ENCODE measurements at regions not wholly inside any gene's neighbourhood (a gene's known extent, or its start where the extent isn't known, plus 50 kb on each side); places are given as distances from the start of the nearest gene placed in this dataset.
"Not testable (repeated sequence)": the region's sequence is repeated elsewhere in the genome, so short reads cannot be mapped to it uniquely, and the experiment has no call there.

DNA sequence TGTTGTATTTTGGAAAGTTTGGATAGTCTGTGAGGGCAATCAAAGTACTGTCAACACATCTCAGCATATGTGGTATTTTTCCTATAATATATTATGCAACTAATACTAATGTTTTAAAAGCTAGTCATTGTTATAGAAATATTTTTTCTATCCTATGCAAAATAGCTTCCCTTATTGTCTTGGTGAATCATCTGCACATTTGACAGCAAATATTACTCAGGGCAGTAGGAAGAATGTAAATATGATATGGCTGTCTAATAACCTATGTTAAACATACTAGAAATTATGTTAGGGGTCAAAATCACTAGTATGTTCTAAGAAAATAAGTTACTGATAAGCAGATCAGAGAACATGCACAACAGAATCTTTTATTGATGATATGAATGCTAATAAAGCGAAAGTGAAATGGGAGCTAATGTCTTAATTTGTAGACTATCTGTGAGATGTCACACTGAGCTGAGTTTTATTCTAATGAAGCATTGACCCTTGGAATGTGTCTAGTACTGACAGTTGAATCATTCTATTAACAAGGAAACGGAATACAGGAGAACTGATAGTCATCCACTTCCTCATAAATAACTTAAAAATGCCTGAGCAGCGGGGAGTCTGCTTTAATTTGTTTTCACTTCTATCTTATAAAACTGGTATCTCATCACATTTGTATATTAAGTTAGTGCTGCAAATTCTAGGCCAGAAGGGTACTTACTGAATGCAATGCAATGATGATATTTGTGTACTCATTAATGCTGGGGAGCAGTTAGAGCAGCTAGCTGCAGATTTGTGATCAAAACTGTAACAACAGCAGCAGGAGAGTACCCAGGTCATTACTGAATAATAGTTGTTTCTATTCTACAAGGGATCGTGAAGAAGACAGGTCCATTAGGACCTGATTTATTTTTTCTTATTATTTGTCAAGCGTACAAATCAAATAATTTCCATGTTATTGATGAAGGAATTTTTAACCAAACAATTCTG, 440.3 kb upstream of the AADAT start:
- DNase-seq: no peak

DNA sequence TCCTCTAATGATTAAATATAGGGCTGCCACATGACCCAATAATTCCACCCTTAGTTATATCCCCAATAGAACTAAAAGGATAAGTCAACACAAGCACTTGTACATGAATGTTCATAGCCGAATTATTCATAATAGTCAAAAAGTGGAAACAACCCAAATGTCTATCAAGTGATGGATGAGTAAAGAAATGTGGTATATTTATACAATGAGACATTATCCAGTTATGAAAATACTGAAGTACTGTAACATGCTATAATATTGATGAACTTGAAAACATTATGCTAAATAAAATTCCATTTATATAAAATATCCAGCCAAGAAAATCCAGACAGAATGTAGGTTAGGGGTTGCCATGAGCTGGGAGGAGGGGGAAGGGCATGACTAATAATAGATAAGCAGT, 436.7 kb upstream of the AADAT start:
- DNase-seq: no peak

DNA sequence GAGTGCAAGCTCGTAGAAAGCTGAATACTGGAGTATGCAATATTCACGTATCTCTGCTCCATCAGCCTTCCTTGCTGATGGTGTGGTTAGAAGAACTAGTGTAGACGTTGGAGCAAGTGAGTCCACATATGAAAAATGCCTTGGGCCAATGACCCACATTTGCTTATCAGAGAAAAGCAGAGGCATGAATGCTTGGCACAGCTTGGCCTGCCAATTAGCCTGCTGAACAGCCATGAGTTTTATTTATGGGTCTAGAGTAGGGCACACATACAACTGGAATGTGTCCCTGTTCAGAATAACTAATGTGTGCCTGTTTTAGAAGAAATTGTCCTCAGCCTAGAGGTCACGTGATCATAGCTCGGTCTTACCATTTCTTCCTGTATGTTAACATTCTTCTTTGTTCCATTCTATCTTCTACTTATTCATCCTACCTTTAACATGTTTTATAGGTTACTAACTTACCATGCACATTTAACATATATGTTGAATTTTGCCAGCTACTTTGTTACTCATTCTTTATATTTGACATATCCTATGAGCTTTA, 432.7 kb upstream of the AADAT start:
- no peak for DNase-seq

DNA sequence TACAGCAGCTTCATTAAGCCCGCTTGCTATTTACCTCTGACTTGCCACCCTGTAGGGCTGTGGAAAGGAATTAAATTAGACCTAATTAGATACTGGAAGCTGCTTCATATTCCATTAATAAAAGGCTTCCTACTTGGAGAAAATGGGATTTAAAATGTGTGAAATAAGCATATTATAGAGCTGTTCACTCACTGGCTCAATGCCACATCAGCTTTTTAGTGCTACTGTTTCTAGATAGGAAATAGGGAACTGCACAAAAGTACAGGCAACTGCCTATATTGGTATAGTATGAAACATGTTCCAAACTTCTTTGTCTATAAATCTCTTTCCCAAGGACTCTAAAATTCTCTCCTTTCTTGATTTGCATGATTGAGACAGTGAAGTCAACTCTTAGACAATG, 407.9 kb upstream of the AADAT start:
- no peak for DNase-seq

DNA sequence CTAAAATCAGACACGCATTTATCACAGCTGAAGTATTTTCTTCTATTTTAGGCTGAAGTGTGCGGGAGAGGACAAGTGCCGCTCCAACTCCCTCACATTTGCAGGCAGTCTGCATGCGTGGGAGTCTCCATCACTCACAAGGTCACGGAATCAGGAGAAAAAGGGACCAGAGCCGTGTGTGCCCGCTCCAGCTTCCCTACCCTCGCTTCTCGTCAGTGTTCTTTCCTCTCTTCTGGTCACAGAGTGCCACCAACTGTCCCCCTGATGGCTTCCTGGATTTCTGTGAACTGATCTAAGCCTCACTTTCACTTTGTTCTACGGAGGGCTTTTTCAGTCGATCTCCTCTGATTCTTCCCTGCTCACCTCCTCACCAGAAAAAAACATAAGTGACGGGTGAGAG, 407.4 kb upstream of the AADAT start:
- no peak for DNase-seq

DNA sequence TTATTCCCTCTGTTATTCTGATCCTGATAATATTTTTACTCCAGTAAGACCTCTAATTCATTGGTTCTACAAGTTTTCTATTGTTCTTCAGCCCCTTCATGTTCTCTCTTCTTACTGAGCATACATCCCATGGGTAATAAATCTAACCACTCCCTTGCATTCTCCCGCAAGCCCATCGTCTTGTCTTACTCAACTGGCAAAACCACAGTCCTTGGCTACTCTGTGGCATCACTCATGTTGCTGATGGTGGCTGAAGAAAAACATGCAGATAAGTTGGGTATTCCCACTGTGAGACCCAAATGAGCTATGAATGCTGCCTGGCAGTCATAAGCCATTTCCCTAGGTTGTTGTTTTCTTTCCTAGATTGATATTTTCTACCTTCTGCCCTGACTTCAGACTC, 402.2 kb upstream of the AADAT start:
- DNase-seq: no peak

DNA sequence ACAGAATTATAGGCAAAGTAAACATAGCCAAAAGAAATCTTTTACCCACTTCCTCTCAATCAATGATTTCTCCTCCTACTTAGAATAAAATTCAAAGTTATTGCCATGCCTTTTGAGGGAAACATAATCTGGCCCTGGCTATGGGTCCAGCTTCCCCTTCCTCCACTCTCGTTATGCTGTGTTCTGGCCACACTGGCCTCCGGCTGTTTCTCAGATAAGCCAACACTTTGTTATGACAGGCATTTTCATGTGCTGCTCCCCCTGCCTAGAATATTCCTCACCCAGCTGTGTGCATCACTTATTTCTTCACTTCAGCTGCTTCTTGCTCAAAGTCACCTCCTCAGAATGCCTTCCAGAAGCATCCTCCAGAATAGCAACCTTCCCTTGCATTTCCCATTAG, 386.6 kb upstream of the AADAT start:
- DNase-seq: no peak

DNA sequence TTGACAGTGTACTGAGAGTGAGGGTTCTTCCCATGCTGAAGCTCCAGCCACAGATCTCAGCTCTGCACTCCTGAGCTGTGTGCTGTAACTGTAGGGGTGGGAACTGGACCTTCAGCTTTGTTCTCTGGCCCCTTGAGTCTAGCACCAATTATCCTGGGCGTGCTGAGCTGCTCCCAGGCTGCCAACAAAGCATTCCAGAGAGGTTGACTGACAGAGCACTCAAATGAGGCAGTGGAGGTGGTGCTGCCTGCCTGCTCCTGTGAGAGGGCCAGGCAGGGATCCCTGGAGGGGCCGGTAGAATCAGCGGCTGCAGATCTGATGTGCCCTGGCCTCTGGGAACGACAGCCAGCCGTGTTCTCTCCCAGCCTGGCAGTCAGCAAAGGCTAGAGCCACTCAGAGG, 375.7 kb upstream of the AADAT start:
- no peak for DNase-seq

DNA sequence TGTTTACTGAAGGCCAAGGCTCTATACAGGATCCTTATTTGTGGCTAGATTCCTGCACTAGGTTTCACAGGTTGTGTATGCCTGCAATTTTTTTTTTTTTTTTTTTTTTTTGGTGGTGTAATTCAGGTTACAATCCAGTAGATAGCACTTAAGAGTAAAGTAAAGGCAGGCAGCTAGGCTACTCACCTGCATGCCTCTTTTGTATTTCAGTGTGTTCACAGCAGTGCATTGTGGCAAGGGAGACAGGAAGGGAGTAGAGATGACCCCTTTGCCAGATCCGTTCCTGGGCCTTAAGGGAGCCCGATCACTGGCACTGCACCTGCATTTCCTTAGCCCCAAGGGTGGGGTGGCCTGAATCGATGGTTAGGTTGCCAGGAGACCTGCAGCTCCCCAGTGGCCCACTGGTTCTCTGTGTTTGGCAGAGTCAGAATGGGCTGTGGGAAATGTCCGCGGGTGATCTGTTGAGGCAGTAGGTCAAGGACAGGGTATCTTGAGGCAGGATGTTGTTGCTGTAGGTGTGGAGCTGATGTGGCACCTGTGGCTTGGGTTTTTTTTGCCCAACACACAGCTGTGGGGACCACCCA, 374.9 kb upstream of the AADAT start:
- DNase-seq: no peak

DNA sequence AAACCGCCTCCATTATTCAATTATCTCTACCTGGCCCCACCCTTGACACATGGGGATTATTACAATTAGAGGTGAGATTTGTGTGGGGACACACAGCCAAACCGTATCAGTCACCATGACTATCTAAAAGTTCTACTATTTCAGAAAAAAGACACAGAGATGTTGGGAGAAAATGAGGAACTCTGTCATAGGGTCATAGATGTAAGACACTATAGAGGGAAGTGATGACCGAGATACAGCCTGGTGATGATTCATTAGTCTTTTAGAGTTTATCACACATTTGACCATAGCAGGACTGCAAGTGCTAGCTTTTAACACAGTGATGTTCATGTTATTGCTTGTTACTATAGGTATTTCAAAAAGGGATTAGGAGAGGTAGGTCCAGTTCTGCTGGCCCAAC, 357.0 kb upstream of the AADAT start:
- no peak for DNase-seq

DNA sequence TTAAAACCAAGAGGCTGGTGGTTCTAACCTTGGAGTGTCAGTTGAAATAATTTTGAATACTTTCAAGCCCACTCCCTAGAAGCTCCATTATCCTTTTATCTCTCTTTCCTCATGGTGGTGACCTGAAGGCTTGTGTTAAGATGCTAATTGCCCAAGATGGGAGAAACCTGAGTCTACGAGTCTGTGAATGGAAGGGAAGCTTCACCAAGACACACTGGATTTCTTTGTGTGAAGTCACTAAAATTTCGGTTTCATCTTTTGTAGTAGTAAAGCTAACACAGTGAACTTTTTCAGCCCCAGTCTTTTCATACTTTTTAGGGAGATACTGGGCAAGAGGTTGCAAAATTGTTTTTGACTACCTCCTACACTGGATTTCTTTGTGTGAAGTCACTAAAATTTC, 351.4 kb upstream of the AADAT start:
- not testable (repeated sequence) for DNase-seq

DNA sequence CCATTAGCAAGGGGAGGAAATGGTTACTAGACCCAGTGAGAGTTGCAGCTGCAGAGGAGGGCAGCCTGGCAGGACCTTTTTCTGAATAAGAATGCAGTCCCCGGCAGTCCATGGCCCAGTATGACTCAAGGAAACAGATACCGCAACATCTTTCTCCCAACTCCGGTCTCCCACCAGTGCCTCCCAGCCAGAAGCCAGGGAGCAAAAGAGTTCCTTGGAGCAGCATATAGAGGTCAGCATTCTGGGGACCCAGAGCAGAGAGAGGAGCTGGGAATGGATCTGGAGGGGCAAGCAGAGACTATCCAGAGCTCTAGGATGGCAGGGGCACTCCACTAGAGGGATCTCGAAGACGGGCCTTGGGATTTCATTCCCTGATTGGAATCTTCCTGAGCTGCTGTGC, 339.2 kb upstream of the AADAT start:
- DNase-seq: no peak

DNA sequence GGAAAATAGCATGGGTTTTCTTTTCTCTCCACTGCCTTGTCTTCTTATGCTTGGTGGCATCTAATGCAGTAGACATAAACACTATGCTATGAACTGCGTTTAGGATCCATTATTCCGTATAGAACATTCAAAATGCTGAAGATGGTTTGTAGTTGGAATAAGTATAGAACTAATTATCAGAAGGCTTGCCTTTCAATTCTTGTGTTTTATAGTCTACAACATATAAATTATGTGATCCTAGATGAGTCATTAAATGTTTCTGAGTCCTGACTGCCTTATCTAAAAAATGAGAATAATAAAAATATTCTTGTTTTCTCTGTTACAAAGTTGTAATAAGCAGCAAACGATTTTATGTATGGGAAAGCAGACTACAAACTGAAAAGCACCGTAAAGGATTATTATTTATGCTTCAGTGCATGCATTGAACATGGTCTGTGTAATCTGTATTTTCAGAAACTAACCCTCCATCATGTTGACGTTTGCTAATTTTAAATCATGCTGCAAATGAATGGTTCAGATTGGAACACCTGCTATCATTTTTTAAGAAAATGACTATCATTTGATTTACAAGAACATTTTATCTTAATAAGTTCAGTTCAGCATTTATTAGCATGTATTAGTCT, 335.9 kb upstream of the AADAT start:
- DNase-seq: no peak

DNA sequence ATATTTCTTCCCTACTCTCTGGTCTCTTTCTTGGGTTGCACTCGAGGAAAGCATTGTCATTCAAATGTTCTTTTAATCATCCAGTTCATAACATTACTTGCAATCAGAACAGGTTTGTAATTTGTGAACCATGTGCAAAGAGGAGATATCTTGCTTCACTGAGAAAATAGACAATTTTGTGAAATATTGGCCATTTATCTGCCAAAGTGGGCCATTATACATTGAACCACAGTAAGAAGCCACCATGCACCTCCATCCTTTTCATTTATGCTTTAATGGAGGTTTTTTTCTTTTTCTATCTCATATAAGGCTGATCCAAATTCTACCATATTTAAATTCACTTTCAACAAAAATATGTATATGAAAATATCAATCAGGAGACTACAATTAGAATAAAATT, 335.3 kb upstream of the AADAT start:
- DNase-seq: no peak

DNA sequence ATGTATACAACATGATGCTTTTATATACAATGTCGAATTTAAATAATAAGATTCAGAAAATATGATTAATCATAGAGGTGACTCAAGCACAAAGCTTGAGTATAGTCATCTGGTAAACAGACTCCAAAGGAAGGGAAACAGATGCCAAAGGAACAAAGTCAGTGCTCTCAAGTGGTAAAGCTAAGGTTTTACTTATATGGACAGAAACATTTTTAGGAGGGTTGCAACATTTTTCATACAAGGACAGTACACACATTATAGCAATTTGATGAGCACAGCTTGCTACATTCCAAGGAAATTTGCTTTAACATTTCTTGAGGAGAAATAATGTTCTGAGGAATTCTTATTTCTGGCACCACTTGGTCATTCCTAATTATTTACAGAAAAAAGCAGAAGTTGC, 333.4 kb upstream of the AADAT start:
- DNase-seq: no peak

DNA sequence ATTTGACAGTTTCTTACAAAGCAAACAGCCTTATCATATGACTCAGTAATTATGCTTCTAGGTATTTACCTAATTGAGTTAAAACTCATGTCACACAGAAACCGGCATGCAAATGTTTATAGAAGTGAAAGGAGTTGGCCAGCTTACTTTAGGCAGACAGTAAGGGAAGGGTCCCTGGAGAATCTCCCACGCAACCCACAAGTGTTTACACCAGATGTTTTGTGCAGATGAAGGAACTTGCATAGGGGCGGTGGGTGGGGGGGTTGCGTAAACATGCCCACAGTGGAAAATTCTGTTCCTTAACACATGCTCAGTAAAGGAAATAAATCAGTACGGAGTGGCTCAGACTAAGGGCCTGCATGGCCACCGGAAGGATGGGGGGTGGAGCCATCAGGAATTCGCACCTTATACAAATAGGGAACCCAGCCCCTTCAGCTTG, 330.5 kb upstream of the AADAT start:
- DNase-seq: no peak

DNA sequence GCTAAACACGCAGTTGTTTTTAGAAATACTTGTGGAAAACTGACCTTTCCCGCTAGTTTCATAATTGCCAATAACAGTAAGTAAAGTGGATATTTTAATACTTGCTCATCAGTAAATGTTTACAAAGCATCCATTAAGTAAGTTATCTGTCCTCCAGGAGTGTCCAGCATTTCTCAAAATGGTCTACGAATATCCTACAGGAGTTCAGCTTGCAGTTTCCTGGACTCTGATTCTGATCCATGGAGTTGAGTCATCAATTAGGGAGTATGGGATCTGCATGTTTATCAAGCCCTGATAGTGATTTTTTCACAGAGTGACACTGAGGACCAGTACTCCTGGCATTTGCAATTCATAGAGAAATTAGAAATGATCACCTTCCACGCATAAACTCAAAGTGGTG, 325.2 kb upstream of the AADAT start:
- no peak for DNase-seq

DNA sequence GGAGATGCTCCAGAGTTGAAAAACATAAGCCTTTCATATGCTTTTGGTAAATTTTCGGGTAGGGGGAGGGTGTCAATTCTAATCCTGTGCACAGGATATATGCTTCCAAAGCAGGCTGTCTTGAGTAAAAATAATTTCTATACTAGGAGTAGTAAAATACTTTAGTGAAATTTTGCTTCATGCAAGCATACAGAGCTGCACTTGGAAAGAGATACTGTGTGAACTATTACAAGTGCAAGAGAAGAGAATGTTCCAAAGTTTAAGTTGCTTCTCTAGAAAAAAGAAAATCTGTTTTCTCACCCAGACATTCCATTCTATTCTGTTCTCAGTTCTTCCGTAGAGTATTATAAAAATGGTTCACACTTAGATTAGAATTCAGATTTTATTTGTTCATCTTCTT, 324.6 kb upstream of the AADAT start:
- no peak for DNase-seq

DNA sequence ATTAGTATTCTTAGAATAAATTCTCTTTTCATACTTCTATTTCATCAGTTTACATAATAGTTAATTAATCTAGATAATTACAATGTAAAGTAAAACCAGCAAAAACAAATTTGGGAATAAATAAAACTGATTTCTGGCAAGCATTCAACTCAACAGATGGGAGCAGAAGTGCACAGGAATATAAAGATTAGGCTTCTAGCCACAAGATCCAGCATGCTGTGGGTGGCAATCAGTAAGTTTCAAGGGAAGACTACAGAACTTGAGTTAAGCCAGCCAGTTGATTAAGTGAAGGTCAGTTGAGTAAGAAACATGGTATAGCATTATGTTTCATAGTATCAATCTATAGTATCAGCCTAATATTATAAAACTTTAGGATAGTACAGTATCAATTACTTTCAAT, 324.2 kb upstream of the AADAT start:
- no peak for DNase-seq

DNA sequence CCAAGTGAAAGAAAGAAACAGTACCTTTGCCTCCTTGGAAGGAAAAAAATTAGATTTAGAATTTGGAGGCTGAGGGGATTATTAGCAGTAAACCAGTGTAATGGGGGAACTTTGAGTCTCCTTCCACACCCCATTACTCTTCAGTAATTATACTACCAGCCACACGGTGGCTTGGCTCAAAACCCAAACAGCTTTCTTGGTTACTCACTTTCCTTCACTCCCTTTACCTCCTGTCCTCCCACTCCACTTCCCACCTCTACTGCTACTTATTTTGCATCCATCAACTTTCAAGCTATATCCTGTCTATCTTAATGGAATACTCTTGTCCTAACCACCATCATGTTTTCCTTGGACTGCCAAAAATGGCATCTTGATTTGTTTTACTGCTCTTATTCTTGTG, 310.6 kb upstream of the AADAT start:
- no peak for DNase-seq

DNA sequence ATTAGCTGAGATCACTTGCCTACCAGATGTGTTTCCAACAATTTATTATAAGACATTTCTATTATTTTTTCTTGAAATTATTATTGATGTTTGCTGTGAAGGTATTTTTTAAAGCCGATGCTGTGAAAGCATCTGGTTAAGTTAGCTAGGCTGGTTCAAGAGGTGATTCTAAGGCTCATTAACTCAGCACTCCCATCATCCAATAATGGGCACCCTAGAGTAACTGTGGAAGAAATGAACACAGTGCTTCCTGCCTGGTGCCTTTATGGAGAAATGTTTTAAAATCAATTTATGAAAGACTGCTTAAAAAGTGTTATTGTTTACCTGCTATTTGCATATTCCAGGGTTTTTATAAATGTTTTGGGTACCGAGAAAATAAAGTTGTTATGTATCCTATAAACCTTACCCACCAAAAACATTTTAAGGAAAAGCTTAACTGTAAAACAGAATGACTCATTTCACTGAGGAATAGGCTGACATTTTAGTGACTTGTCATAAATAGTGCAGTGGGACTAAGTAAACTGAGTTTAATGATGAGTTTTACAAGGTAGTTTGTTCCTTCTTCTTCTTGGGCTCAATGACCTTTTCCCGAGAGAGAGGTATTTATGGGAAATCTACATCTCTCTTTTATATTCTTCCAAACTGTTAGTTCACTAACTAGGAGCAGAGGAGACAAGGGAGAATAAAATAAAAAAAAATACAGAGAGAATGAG, 310.0 kb upstream of the AADAT start:
- no peak for DNase-seq

DNA sequence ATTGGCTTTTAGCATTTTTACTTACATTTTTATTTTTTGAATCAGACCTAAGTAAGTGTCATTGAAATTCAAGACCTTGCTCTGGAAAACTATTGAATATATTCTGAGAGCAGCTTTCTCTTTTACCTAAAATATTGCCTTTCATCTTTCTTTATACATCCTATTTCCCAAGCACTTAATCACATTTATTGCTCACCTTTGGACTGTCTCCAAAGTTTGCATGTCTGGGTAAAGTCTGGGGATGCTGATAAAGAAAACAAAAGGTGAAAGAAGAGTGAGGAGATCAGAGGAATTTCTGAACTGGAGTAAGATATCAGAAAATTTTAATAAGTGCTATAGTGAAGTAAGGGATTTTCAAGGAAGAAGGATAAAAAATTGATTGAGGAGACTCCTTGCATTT, 308.5 kb upstream of the AADAT start:
- no peak for DNase-seq

DNA sequence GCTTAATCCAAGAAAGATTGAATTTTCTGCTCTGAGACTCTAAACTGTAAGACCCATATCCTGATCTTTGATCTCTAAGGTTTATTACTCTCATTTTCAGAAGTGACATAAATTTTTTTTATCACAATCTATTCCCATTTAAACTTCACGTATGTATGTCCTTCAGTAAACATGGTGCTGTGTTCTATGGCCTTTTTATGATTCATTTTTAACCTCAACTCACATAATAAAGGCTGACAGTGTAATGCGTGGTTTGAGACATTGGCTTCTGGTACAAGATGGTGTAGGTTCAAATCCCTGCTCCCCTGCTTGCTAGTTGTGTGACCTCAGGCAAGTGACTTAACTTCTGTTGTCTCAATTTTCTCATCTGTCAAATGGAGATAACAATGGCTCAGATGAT, 306.0 kb upstream of the AADAT start:
- DNase-seq: no peak
